Suprapubic skin (tissue), 4 donors: ENCODE measurements at regions not wholly inside any gene's neighbourhood (a gene's known extent, or its start where the extent isn't known, plus 50 kb on each side); places are given as distances from the start of the nearest gene placed in this dataset.
"Not testable (repeated sequence)": the region's sequence is repeated elsewhere in the genome, so short reads cannot be mapped to it uniquely, and the experiment has no call there.

ENCODE experiments used
- DNase-seq, 2 donors: peaks; one replicate each; pipeline ENCODE4 v3.0.0-alpha.2; 2019; ENCODE audit warnings: low spot score in 2 of 2
- H3K27ac ChIP-seq: fragments of 200-600 bp; sonication (generic); one replicate; pipeline ENCODE4 v1.5.1; 2019
- H3K27me3 ChIP-seq: fragments of 200-600 bp; sonication (generic); one replicate; pipeline ENCODE4 v1.5.1; 2019
- H3K36me3 ChIP-seq: fragments of 200-600 bp; sonication (generic); one replicate; pipeline ENCODE4 v1.5.1; 2019
- H3K4me1 ChIP-seq: fragments of 200-600 bp; sonication (generic); one replicate; pipeline ENCODE4 v1.5.1; 2019
- H3K4me3 ChIP-seq: fragments of 200-600 bp; sonication (generic); one replicate; pipeline ENCODE4 v1.5.1; 2019; ENCODE audit warnings: mild to moderate bottlenecking
- H3K9me3 ChIP-seq: fragments of 200-600 bp; sonication (generic); one replicate; pipeline ENCODE4 v1.5.1; 2019
- EP300 ChIP-seq: sonication (generic); formaldehyde crosslinking; IDR thresholded peaks from one replicate; pipeline ENCODE4 v1.6.1; 2017; ENCODE audit warnings: antibody characterized with exemption
- POLR2A ChIP-seq, 2 donors: fragments of 450-650 bp; IDR thresholded peaks; one replicate each; pipeline ENCODE4 v1.6.1; 2017; ENCODE audit warnings: antibody characterized with exemption in 2 of 2, mild to moderate bottlenecking in 2 of 2, moderate library complexity in 2 of 2
- POLR2AphosphoS5 ChIP-seq, 3 donors: sonication (generic); formaldehyde crosslinking; IDR thresholded peaks; one replicate each; pipeline ENCODE4 v1.6.1; 2017; ENCODE audit warnings: antibody characterized with exemption in 3 of 3
- WGBS: methylation state at CpG from one replicate; pipeline ENCODE4 v1.1.5; 2018; 5-methylcytosine and 5-hydroxymethylcytosine counted together
- TF ChIP-seq, protein P1 (sequence below), 2 donors: fragments of 200-600 bp in 1 of 2; fragments of 450-650 bp in 1 of 2; sonication (generic) in 1 of 2; IDR thresholded peaks; one replicate each; pipeline ENCODE4 v1.5.1; 2016 to 2019; ENCODE audit warnings: antibody characterized with exemption in 2 of 2, mild to moderate bottlenecking in 1 of 2, moderate library complexity in 1 of 2

- no peak for DNase-seq
- 63% methylated on average over 5 of the region's 5 CpGs for WGBS
- H3K36me3 ChIP-seq: no peaks in the 10 kb centered on the region
- no peak overlapping the region for H3K4me3 ChIP-seq
- H3K9me3 ChIP-seq: no peaks in the 10 kb centered on the region
- no peaks in the 10 kb centered on the region for H3K4me1 ChIP-seq
- H3K27me3 ChIP-seq: no peaks in the 10 kb centered on the region
- no peak overlapping the region for H3K27ac ChIP-seq
- TF ChIP-seq, protein P1, sequence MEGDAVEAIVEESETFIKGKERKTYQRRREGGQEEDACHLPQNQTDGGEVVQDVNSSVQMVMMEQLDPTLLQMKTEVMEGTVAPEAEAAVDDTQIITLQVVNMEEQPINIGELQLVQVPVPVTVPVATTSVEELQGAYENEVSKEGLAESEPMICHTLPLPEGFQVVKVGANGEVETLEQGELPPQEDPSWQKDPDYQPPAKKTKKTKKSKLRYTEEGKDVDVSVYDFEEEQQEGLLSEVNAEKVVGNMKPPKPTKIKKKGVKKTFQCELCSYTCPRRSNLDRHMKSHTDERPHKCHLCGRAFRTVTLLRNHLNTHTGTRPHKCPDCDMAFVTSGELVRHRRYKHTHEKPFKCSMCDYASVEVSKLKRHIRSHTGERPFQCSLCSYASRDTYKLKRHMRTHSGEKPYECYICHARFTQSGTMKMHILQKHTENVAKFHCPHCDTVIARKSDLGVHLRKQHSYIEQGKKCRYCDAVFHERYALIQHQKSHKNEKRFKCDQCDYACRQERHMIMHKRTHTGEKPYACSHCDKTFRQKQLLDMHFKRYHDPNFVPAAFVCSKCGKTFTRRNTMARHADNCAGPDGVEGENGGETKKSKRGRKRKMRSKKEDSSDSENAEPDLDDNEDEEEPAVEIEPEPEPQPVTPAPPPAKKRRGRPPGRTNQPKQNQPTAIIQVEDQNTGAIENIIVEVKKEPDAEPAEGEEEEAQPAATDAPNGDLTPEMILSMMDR (IDR thresholded peaks at IDR 0.05): no peak
- TF ChIP-seq POLR2A (IDR thresholded peaks at IDR 0.05): no peak
- TF ChIP-seq EP300: no peak
- TF ChIP-seq POLR2AphosphoS5 (IDR thresholded peaks at IDR 0.05): no peak
Measured at GRCh38 chr3:194908972-194909371, 223.3 kb downstream of the FAM43A start.

DNA sequence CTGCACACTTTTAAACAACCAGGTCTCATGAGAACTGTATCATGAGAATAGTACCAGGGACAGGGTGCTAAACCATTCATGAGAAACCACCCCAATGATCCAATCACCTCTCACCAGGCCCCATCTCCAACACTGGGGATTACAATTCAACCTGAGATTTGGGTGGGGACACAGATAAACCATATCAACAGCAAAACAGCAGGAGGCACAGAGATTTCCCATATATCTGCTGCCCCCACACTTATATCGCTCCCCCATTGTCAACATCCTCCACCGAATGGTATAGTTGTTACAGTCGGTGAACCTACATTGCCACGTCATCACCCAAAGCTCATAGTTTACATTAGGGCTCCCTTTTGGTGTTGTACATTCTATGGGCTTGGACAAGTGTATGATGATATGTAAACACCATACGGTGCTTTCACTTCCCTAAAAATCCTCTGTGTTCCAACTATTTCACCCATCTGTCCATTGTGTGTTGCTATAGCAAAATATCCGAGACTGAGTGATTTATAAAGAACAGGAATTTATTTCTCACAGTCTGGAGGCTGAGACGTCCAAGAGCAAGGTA lies 224.8 kb downstream of the FAM43A start:
- 94% methylated on average over 7 of the region's 7 CpGs for WGBS
- Histone ChIP-seq H3K4me1 (no peaks in the 10 kb centered on the region), H3K36me3 (no peaks in the 10 kb centered on the region), H3K9me3 (no peaks in the 10 kb centered on the region), H3K27ac (no peak overlapping the region), H3K27me3 (no peaks in the 10 kb centered on the region), H3K4me3 (no peak overlapping the region)
- TF ChIP-seq, protein P1 (IDR thresholded peaks at IDR 0.05): no peak
- TF ChIP-seq POLR2AphosphoS5 (IDR thresholded peaks at IDR 0.05) (no peak), POLR2A (IDR thresholded peaks at IDR 0.05) (no peak), EP300 (no peak)
- no peak for DNase-seq

DNA sequence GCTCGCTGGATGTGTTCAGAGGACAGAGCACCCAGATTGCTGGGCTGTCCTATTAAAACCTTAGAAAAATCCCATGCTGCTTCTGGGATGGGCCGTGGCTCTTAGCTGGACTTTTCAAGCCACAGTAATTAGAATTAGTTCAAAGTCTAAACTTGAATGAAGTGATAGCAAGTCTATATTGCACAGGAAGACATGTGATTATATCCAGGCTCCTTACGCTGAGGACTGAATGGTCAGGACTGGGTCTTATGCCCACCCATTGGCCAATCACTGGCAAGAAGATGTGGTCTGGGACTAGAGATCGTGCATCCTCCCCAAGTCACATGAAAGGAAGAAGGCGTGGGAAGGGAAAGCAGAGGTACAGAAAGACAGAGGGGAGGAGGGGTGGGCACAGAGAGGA lies 227.6 kb downstream of the FAM43A start:
- H3K27me3 ChIP-seq: no peaks in the 10 kb centered on the region
- no peak overlapping the region for H3K4me3 ChIP-seq
- H3K36me3 ChIP-seq: no peaks in the 10 kb centered on the region
- TF ChIP-seq POLR2AphosphoS5 (IDR thresholded peaks at IDR 0.05): no peak
- TF ChIP-seq, protein P1 (IDR thresholded peaks at IDR 0.05): no peak
- no peak for TF ChIP-seq EP300
- no peak for TF ChIP-seq POLR2A (IDR thresholded peaks at IDR 0.05)
- 79% methylated on average over 5 of the region's 5 CpGs for WGBS
- no peaks in the 10 kb centered on the region for H3K9me3 ChIP-seq
- H3K27ac ChIP-seq: no peak overlapping the region
- no peak for DNase-seq
- H3K4me1 ChIP-seq: no peaks in the 10 kb centered on the region

DNA sequence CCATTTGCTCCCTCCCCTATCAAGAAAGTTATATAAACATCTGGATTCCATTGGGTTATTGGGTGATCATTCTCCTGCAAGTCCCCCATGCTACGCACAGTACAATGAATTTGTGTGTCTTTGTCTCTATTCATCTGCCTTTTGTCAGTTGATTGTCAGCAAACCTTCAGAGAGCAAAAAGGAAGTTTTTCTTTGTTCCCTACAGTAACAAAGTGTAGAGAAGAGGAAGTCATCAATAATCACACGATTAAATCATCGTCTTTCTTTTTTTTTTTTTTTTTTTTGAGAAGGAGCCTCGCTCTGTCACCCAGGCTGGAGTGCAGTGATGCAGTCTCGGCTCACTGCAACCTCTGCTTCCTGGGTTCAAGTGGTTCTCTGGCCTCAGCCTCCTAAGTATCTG lies 239.2 kb downstream of the FAM43A start:
- not testable (repeated sequence) for H3K4me3 ChIP-seq, H3K36me3 ChIP-seq, H3K27ac ChIP-seq, H3K9me3 ChIP-seq, H3K4me1 ChIP-seq, H3K27me3 ChIP-seq, DNase-seq
- WGBS: 71% methylated on average over 5 of the region's 5 CpGs

DNA sequence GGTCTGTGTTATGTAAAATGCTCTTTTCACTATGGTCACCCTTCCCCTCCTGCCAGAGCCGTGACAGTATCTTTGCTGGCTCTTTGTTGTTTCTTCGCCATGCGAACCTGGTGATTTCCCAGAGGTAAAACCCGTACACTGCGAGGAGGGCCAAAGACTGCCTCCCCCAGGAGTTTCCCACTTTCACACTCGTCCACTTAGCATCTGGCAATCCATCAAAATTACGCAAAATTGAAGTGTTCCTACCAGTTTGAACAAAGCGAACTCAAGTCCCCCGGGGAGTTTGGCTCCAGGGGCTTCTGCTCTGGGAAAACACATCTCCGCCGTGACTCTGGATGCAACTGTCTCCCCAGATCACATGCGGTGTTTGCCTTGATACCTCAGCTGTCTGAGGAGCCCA lies 239.9 kb downstream of the FAM43A start:
- no peak overlapping the region for H3K4me3 ChIP-seq
- peaks cover 15% of the 10 kb centered on the region for H3K4me1 ChIP-seq
- 74% methylated on average over 12 of the region's 12 CpGs for WGBS
- TF ChIP-seq EP300 (no peak), POLR2A (IDR thresholded peaks at IDR 0.05) (no peak), POLR2AphosphoS5 (IDR thresholded peaks at IDR 0.05) (no peak)
- TF ChIP-seq, protein P1 (IDR thresholded peaks at IDR 0.05): no peak
- DNase-seq: no peak
- no peaks in the 10 kb centered on the region for H3K27me3 ChIP-seq
- no peaks in the 10 kb centered on the region for H3K36me3 ChIP-seq
- no peaks in the 10 kb centered on the region for H3K9me3 ChIP-seq
- H3K27ac ChIP-seq: no peak overlapping the region

DNA sequence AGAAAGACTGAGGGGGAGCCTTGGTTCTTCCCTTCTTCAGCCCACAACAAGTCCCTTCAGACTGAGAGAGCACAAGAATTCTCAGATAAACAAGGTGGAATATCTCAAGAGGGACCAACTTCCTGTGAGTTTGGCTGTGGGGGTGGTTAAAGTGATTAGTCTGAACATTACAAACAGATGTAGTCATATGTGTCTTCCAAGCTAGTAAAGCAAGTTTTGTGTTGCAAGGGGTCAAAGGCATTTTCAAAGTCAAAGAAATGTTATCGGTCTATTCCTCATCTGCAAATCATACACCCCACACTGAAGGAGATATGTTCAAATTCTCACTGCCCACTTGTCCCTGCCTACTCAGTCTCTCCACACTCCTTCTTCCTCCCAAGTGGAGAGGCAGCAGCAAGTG lies 242.5 kb downstream of the FAM43A start:
- no peak overlapping the region for H3K27ac ChIP-seq
- H3K4me1 ChIP-seq: peaks cover 27% of the 10 kb centered on the region
- H3K9me3 ChIP-seq: no peaks in the 10 kb centered on the region
- no peak for TF ChIP-seq POLR2AphosphoS5 (IDR thresholded peaks at IDR 0.05)
- TF ChIP-seq, protein P1 (IDR thresholded peaks at IDR 0.05): no peak
- no peak for TF ChIP-seq EP300
- no peak for TF ChIP-seq POLR2A (IDR thresholded peaks at IDR 0.05)
- no peak for DNase-seq
- H3K4me3 ChIP-seq: no peak overlapping the region
- WGBS: 33% methylated on average over 1 of the region's 1 CpG
- H3K27me3 ChIP-seq: no peaks in the 10 kb centered on the region
- H3K36me3 ChIP-seq: no peaks in the 10 kb centered on the region
